HG03108 (cell line): ENCODE measurements at regions not wholly inside any gene's neighbourhood (a gene's known extent, or its start where the extent isn't known, plus 50 kb on each side); places are given as distances from the start of the nearest gene placed in this dataset.

Experiments used
- ATAC-seq: cut with Tn5 transposase; IDR thresholded peaks from one replicate; pipeline ENCODE4 v1.9.1; 2021; ENCODE audit warnings: moderate library complexity; ENCODE audit not compliant: unreplicated experiment

GRCh38 chr2:177031438-177032180 is 181.0 kb upstream of the HNRNPA3 start:
- ATAC-seq = no peak

- ATAC-seq = no peak
Observed at GRCh38 chr2:177036747-177037146, 175.8 kb upstream of the HNRNPA3 start.

GRCh38 chr2:177037569-177037968 is 175.0 kb upstream of the HNRNPA3 start:
- ATAC-seq = no peak

GRCh38 chr2:177038787-177039484 is 173.7 kb upstream of the HNRNPA3 start:
- no peak for ATAC-seq

GRCh38 chr2:177042311-177042710 is 170.3 kb upstream of the HNRNPA3 start:
- no peak for ATAC-seq

GRCh38 chr2:177044671-177045070 is 167.9 kb upstream of the HNRNPA3 start:
- no peak for ATAC-seq

GRCh38 chr2:177048981-177049380 is 163.6 kb upstream of the HNRNPA3 start:
- ATAC-seq = no peak

GRCh38 chr2:177051278-177051677 is 161.3 kb upstream of the HNRNPA3 start:
- ATAC-seq = no peak

- no peak for ATAC-seq
Observed at GRCh38 chr2:177052471-177052870, 160.1 kb upstream of the HNRNPA3 start.

GRCh38 chr2:177053038-177053437 is 159.6 kb upstream of the HNRNPA3 start:
- no peak for ATAC-seq

GRCh38 chr2:177053716-177054115 is 158.9 kb upstream of the HNRNPA3 start:
- ATAC-seq = no peak

- no peak for ATAC-seq
Observed at GRCh38 chr2:177056481-177056929, 156.1 kb upstream of the HNRNPA3 start.

GRCh38 chr2:177058747-177059146 is 153.8 kb upstream of the HNRNPA3 start:
- peak; percentile 86 for ATAC-seq

GRCh38 chr2:177059293-177059692 is 153.3 kb upstream of the HNRNPA3 start:
- ATAC-seq = no peak

GRCh38 chr2:177063331-177063730 is 149.3 kb upstream of the HNRNPA3 start:
- no peak for ATAC-seq

- no peak for ATAC-seq
Observed at GRCh38 chr2:177064422-177064821, 148.2 kb upstream of the HNRNPA3 start.

- ATAC-seq = no peak
Observed at GRCh38 chr2:177068967-177069366, 143.6 kb upstream of the HNRNPA3 start.

- no peak for ATAC-seq
Observed at GRCh38 chr2:177072090-177072489, 140.5 kb upstream of the HNRNPA3 start.

- no peak for ATAC-seq
Observed at GRCh38 chr2:177073611-177074010, 139.0 kb upstream of the HNRNPA3 start.

- ATAC-seq = no peak
Observed at GRCh38 chr2:177074099-177074710, 138.4 kb upstream of the HNRNPA3 start.

GRCh38 chr2:177075254-177075653 is 137.3 kb upstream of the HNRNPA3 start:
- ATAC-seq = no peak

GRCh38 chr2:177076636-177077179 is 135.9 kb upstream of the HNRNPA3 start:
- ATAC-seq = no peak
